Gastroesophageal sphincter (tissue), 3 donors: ENCODE measurements at regions not wholly inside any gene's neighbourhood (a gene's known extent, or its start where the extent isn't known, plus 50 kb on each side); places are given as distances from the start of the nearest gene placed in this dataset.

Experiments used
- CTCF ChIP-seq, 4 experiments: fragments of 200-600 bp in 2 of 4; fragments of 450-650 bp in 2 of 4; sonication (generic) in 1 of 4; IDR thresholded peaks; one replicate each; pipeline ENCODE4 v1.5.1; 2017 to 2019; ENCODE audit warnings: antibody characterized with exemption in 4 of 4, mild to moderate bottlenecking in 2 of 4, moderate library complexity in 2 of 4
- EP300 ChIP-seq: sonication (generic); formaldehyde crosslinking; IDR thresholded peaks from one replicate; pipeline ENCODE4 v1.6.1; 2017; ENCODE audit warnings: antibody characterized with exemption, mild to moderate bottlenecking
- POLR2A ChIP-seq, 2 donors: fragments of 450-650 bp; IDR thresholded peaks; one replicate each; pipeline ENCODE4 v1.6.1; 2017; ENCODE audit warnings: antibody characterized with exemption in 2 of 2, mild to moderate bottlenecking in 2 of 2, moderate library complexity in 1 of 2

DNA sequence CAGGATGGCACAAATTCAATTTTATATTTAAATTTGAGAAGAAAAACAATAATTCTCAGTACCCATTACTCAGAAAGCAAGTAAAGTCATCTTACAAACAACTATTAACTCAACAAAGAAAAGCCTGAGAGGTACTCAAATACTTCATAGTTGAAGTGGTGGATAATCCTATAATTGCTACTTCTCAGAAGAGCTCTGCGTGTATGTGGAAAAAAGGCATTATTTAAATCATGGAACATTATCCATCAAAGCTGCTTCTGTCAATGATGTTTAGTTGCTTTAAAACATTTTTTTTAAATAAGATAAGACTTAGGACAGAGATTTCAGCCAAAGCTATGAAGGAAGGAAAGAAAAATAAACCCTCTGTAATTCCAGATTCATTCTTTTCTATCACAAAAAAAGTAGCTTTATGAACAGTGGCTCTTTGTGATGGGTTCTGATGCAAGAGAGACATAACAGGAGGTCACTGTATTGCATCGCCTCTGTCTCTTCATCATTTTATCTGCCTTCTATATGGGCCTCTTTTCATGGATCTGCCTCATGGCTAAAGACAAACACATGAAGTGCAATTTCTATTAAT lies 367.9 kb upstream of the SLC35B3 start:
- TF ChIP-seq EP300 (no peak), CTCF (IDR thresholded peaks at IDR 0.05) (no peak), POLR2A (IDR thresholded peaks at IDR 0.05) (no peak)
